H1 (cell line): ENCODE measurements at regions not wholly inside any gene's neighbourhood (a gene's known extent, or its start where the extent isn't known, plus 50 kb on each side); places are given as distances from the start of the nearest gene placed in this dataset.

Experiments used
- CBX8 ChIP-seq: fragments of 300-800, 300-1000 bp; sonication (generic); IDR thresholded peaks from 2 replicates; pipeline ENCODE4 v1.7.1; 2016; ENCODE audit warnings: low read depth, low read length, borderline replicate concordance
- PHF8 ChIP-seq: fragments of 200-600 bp; sonication (generic); conservative IDR thresholded peaks from 2 replicates; pipeline ENCODE4 v1.7.1; 2012; ENCODE audit warnings: low read depth, mild to moderate bottlenecking, inconsistent platforms, low read length, moderate library complexity
- SAP30 ChIP-seq: fragments of 300-600 bp; sonication (generic); IDR thresholded peaks from 2 replicates; pipeline ENCODE4 v1.7.1; 2012; ENCODE audit warnings: low read length, moderate library complexity, mild to moderate bottlenecking, inconsistent platforms; ENCODE audit not compliant: insufficient read depth, insufficient replicate concordance
- TAF1 ChIP-seq: IDR thresholded peaks from 2 replicates; pipeline ENCODE4 v1.6.1; 2011; ENCODE audit warnings: mild to moderate bottlenecking, low read depth, low read length

- TF ChIP-seq PHF8 (no peak), SAP30 (no peak), TAF1 (no peak), CBX8 (no peak)
- TF ChIP-seq, all 59 proteins: peak for 0
Observed at GRCh38 chr2:226514895-226515294, 284.7 kb downstream of the IRS1 start (continued).
